MM.1S (cell line): ENCODE measurements at regions not wholly inside any gene's neighbourhood (a gene's known extent, or its start where the extent isn't known, plus 50 kb on each side); places are given as distances from the start of the nearest gene placed in this dataset.

Source experiments
- DNase-seq: peaks from one replicate; pipeline ENCODE4 v3.0.0-alpha.2; 2015
- H2AFZ ChIP-seq: fragments of 300-600 bp; sonication (generic); 2 replicates; pipeline ENCODE4 v1.6.0; 2016; ENCODE audit warnings: antibody characterized with exemption, low read length
- H3F3A ChIP-seq: fragments of 300-600 bp; sonication (generic); 2 replicates; pipeline ENCODE4 v1.6.1; 2016; ENCODE audit warnings: mild to moderate bottlenecking, antibody characterized with exemption, low read length, moderate library complexity, mixed read lengths; ENCODE audit not compliant: insufficient read depth
- H3K27ac ChIP-seq: fragments of 300-600 bp; sonication (generic); 2 replicates; pipeline ENCODE4 v1.5.1; 2016; ENCODE audit warnings: mild to moderate bottlenecking, low read length
- H3K27me3 ChIP-seq: fragments of 300-600 bp; sonication (generic); replicated peaks from 2 replicates; pipeline ENCODE4 v1.6.0; 2016; ENCODE audit warnings: low read length; ENCODE audit not compliant: insufficient read depth
- H3K36me3 ChIP-seq: fragments of 300-600 bp; sonication (generic); replicated peaks from 2 replicates; pipeline ENCODE4 v1.6.1; 2016; ENCODE audit warnings: mild to moderate bottlenecking, low read length, mixed read lengths; ENCODE audit not compliant: insufficient read depth
- H3K4me1 ChIP-seq: fragments of 300-600 bp; sonication (generic); 2 replicates; pipeline ENCODE4 v1.6.1; 2016; ENCODE audit warnings: low read length, mixed read lengths
- H3K4me2 ChIP-seq: fragments of 300-600 bp; sonication (generic); 2 replicates; pipeline ENCODE4 v1.6.0; 2016; ENCODE audit warnings: low read depth, low read length
- H3K4me3 ChIP-seq: fragments of 300-600 bp; sonication (generic); 2 replicates; pipeline ENCODE4 v1.5.1; 2016; ENCODE audit warnings: low read length, mixed read lengths
- H3K79me2 ChIP-seq: fragments of 300-600 bp; sonication (generic); 2 replicates; pipeline ENCODE4 v1.6.1; 2016; ENCODE audit warnings: mixed run types, low read length, mixed read lengths
- H3K9ac ChIP-seq: fragments of 300-600 bp; sonication (generic); 2 replicates; pipeline ENCODE4 v1.6.1; 2016; ENCODE audit warnings: low read length, mixed read lengths
- H3K9me2 ChIP-seq: fragments of 300-600 bp; sonication (generic); replicated peaks from 2 replicates; pipeline ENCODE4 v1.6.1; 2016; ENCODE audit warnings: mild to moderate bottlenecking, low read length, mixed read lengths; ENCODE audit not compliant: insufficient read depth
- H3K9me3 ChIP-seq: fragments of 300-600 bp; sonication (generic); replicated peaks from 2 replicates; pipeline ENCODE4 v1.6.1; 2016; ENCODE audit warnings: mild to moderate bottlenecking, low read length, mixed read lengths; ENCODE audit not compliant: insufficient read depth
- H4K20me1 ChIP-seq: fragments of 300-600 bp; sonication (generic); 2 replicates; pipeline ENCODE4 v1.6.1; 2016; ENCODE audit warnings: mild to moderate bottlenecking, low read length, moderate library complexity, mixed read lengths; ENCODE audit not compliant: insufficient read depth
- EZH2 ChIP-seq: fragments of 300-600 bp; sonication (generic); optimal IDR thresholded peaks from 2 replicates; pipeline ENCODE3; 2017; ENCODE audit warnings: low read depth, mild to moderate bottlenecking, antibody characterized with exemption, low read length, mixed read lengths
- EZH2phosphoT487 ChIP-seq: fragments of 300-600 bp; sonication (generic); IDR thresholded peaks from 2 replicates; pipeline ENCODE4 v1.6.1; 2018; ENCODE audit warnings: antibody characterized with exemption, low read length
- TF ChIP-seq, protein P1 (sequence below): fragments of 300-600 bp; sonication (generic); IDR thresholded peaks from 2 replicates; pipeline ENCODE4 v1.5.1; 2016; ENCODE audit warnings: antibody characterized with exemption, low read length, mixed read lengths

DNA sequence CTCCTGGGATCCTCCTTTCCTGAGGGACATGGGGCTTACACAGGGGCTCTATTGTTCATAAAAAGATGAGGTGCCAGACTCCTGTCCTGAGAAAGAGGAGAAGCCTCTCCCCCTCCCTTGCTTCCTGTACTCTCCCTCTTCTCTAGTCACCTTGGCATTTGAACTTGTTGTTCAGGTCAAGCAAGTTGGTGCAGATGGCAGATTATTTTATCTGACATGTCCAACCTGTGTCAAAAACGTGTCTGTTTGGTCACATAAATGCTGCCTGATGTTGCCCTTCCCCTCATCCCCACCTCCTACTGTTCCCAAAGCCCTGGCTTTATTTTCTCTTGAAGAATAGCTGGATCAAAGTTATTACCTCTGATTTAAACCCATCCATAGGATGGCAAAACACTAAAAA, 154.8 kb downstream of the TMX1 start:
- H3K4me2 ChIP-seq, result no peak overlapping the region
- no peaks in the 10 kb centered on the region for H3K9me3 ChIP-seq
- H2AFZ ChIP-seq, result no peak overlapping the region
- no peaks in the 10 kb centered on the region for H4K20me1 ChIP-seq
- no peaks in the 10 kb centered on the region for H3K79me2 ChIP-seq
- H3K9ac ChIP-seq, result no peak overlapping the region
- no peak overlapping the region for H3K27ac ChIP-seq
- H3K27me3 ChIP-seq, result no peaks in the 10 kb centered on the region
- H3K36me3 ChIP-seq, result no peaks in the 10 kb centered on the region
- no peaks in the 10 kb centered on the region for H3F3A ChIP-seq
- no peak for DNase-seq
- no peak overlapping the region for H3K4me3 ChIP-seq
- no peaks in the 10 kb centered on the region for H3K4me1 ChIP-seq
- TF ChIP-seq, protein P1, sequence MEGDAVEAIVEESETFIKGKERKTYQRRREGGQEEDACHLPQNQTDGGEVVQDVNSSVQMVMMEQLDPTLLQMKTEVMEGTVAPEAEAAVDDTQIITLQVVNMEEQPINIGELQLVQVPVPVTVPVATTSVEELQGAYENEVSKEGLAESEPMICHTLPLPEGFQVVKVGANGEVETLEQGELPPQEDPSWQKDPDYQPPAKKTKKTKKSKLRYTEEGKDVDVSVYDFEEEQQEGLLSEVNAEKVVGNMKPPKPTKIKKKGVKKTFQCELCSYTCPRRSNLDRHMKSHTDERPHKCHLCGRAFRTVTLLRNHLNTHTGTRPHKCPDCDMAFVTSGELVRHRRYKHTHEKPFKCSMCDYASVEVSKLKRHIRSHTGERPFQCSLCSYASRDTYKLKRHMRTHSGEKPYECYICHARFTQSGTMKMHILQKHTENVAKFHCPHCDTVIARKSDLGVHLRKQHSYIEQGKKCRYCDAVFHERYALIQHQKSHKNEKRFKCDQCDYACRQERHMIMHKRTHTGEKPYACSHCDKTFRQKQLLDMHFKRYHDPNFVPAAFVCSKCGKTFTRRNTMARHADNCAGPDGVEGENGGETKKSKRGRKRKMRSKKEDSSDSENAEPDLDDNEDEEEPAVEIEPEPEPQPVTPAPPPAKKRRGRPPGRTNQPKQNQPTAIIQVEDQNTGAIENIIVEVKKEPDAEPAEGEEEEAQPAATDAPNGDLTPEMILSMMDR, result no peak
- TF ChIP-seq EZH2phosphoT487, result no peak
- no peak for TF ChIP-seq EZH2
- H3K9me2 ChIP-seq, result no peaks in the 10 kb centered on the region

DNA sequence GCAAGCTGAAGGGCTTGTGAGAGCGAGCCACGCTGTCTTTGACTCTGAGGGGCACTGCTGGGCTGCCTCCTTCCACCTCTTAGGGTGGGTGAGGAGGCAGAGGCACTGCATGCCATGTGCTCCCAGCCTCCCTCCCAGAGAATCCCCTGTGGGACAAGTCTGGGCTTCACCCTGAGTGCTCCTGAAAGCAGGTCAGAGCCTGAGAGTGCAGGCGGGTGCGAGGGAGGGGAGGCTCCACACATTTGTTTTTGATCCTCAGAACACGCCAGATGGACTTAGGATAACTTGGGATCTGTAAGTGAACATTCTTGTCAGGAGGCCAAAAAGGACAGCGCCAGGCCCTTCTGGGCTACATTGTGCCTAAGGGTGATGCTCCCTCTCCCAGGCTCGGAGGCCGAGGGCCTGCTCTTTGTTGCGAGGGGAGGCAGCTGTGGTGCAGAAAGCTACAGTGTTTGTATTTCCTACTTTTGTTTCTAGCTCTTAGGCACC, 155.4 kb downstream of the TMX1 start:
- Histone ChIP-seq H4K20me1 (no peaks in the 10 kb centered on the region), H3K9me2 (no peaks in the 10 kb centered on the region), H3K27ac (no peak overlapping the region), H3K4me1 (no peaks in the 10 kb centered on the region), H3K9me3 (no peaks in the 10 kb centered on the region), H3K27me3 (no peaks in the 10 kb centered on the region), H3K4me3 (no peak overlapping the region), H3K4me2 (no peak overlapping the region), H2AFZ (no peak overlapping the region), H3K36me3 (no peaks in the 10 kb centered on the region), H3F3A (no peaks in the 10 kb centered on the region), H3K79me2 (no peaks in the 10 kb centered on the region), H3K9ac (no peak overlapping the region)
- TF ChIP-seq, protein P1, result no peak
- TF ChIP-seq EZH2phosphoT487, result no peak
- TF ChIP-seq EZH2, result no peak
- DNase-seq, result no peak

DNA sequence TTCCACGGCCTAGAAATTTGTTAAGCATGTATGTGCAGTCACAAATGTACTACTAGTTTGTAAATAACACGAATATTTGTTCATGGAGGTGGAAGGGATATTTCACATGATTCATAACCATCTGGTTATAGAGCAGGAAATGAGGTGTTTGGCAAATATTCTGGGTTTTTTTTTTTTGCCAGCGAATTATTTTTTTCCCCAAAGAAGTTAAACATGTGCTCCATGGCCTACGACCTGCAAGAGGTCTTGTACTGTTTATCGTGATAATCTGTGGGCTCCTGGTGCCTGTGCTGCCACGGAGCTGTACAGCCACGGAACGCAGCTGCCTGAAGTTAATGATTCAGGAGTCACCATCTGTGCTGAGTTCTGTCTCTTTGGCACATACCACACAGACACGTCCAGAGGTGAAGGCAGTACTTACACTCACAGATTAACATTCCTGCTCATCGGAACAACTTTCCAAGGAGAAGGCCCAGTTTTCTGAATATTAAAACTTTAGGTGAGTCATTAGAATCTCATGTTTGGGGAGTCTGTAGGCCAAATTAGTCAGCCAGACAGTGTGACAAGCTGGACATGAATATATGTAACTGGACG, 156.3 kb downstream of the TMX1 start:
- DNase-seq, result no peak
- Histone ChIP-seq H3K27me3 (no peaks in the 10 kb centered on the region), H3K79me2 (no peaks in the 10 kb centered on the region), H3K36me3 (no peaks in the 10 kb centered on the region), H3K4me1 (no peaks in the 10 kb centered on the region), H3K4me3 (no peak overlapping the region), H3K9me3 (no peaks in the 10 kb centered on the region), H2AFZ (no peak overlapping the region), H3K4me2 (no peak overlapping the region), H3K9me2 (no peaks in the 10 kb centered on the region), H3K9ac (no peak overlapping the region), H3F3A (no peaks in the 10 kb centered on the region), H4K20me1 (no peaks in the 10 kb centered on the region), H3K27ac (no peak overlapping the region)
- TF ChIP-seq EZH2 (no peak), EZH2phosphoT487 (no peak)
- TF ChIP-seq, protein P1, result no peak
